GM12878 (cell line): ENCODE measurements at regions not wholly inside any gene's neighbourhood (a gene's known extent, or its start where the extent isn't known, plus 50 kb on each side); places are given as distances from the start of the nearest gene placed in this dataset.

Experiments
- ATAC-seq: fragments of 200-7000 bp; cut with Tn5 transposase; 3 replicates; pipeline ENCODE4 v1.9.1; 2020; ENCODE audit warnings: mild to moderate bottlenecking, moderate library complexity
- BruUV-seq: library from RNA; stranded (reverse); fragments of 400-500 nt; replicated peaks from 2 replicates; lab custom pipeline; 2021; lab: Mats Ljungman, UMichigan
- CTCF ChIA-PET: fragments of 300-600 bp; sonication (Branson Sonifier 250); formaldehyde crosslinking; extraction: SDS; loops from one replicate; lab custom pipeline; 2021; ENCODE audit warnings: inconsistent platforms; lab: Yijun Ruan, JAX
- POLR2A ChIA-PET: fragments of 350-600 bp; formaldehyde crosslinking; extraction: SDS; loops from one replicate; lab custom pipeline; 2021; ENCODE audit warnings: inconsistent platforms; lab: Charles Lee
- RAD21 ChIA-PET: fragments of 300-600 bp; sonication (Branson Sonifier 250); formaldehyde crosslinking; loops from one replicate; lab custom pipeline; 2023; ENCODE audit warnings: antibody characterized with exemption; ENCODE audit not compliant: unreplicated experiment; lab: Charles Lee
- SMC1A ChIA-PET: fragments of 300-600 bp; sonication (Branson Sonifier 250); formaldehyde crosslinking; loops from one replicate; lab custom pipeline; 2023; ENCODE audit not compliant: unreplicated experiment, uncharacterized antibody; lab: Charles Lee
- DNase-seq: peaks from one replicate; pipeline ENCODE4 v3.0.0-alpha.2; 2011; ENCODE audit warnings: low read depth, low spot score
- FAIRE-seq: peaks from 3 replicates; lab custom pipeline; 2011; peaks lifted over from hg19 to GRCh38; lab: Jason Lieb, UNC
- H2AFZ ChIP-seq: 2 replicates; pipeline ENCODE4 v1.6.0; 2011; ENCODE audit warnings: low read depth, low read length, control low read depth; ENCODE audit not compliant: control insufficient read depth
- H3K27ac ChIP-seq: 2 replicates; pipeline ENCODE4 v1.5.1; 2011; ENCODE audit warnings: control low read depth; ENCODE audit not compliant: control insufficient read depth, insufficient read depth
- H3K27me3 ChIP-seq, 2 experiments: replicated peaks in 1 of 2; 2 replicates each; pipeline versions ENCODE4 v1.6.0 to v1.6.1; 2011; ENCODE audit warnings: low read length in 1 of 2; ENCODE audit not compliant: control insufficient read depth in 2 of 2, insufficient read depth in 2 of 2
- H3K36me3 ChIP-seq, 2 experiments: 2 replicates each; pipeline ENCODE4 v1.5.1; 2011; ENCODE audit warnings: low read length in 1 of 2; ENCODE audit not compliant: control insufficient read depth in 2 of 2, insufficient read depth in 2 of 2
- H3K4me1 ChIP-seq: 2 replicates; pipeline ENCODE4 v1.6.1; 2011; ENCODE audit warnings: mild to moderate bottlenecking, low read length, moderate library complexity, mixed read lengths; ENCODE audit not compliant: control insufficient read depth, insufficient read depth
- H3K4me2 ChIP-seq: 2 replicates; pipeline ENCODE4 v1.6.0; 2011; ENCODE audit warnings: control low read depth; ENCODE audit not compliant: control insufficient read depth, insufficient read depth
- H3K4me3 ChIP-seq: fragments of 200-600 bp; sonication (generic); 2 replicates; pipeline ENCODE4 v1.5.1; 2016
- H3K79me2 ChIP-seq: 2 replicates; pipeline ENCODE4 v1.6.0; 2011; ENCODE audit warnings: low read length; ENCODE audit not compliant: control insufficient read depth, insufficient read depth
- H3K9ac ChIP-seq: 2 replicates; pipeline ENCODE4 v1.8.0; 2011; ENCODE audit warnings: low read length, control low read depth, mixed read lengths; ENCODE audit not compliant: control insufficient read depth, insufficient read depth
- H3K9me3 ChIP-seq: replicated peaks from 3 replicates; pipeline ENCODE4 v1.5.1; 2011; ENCODE audit warnings: mild to moderate bottlenecking, low read length; ENCODE audit not compliant: control insufficient read depth, insufficient read depth
- H4K20me1 ChIP-seq: 2 replicates; pipeline ENCODE4 v1.6.0; 2011; ENCODE audit not compliant: control insufficient read depth, insufficient read depth
- CBFB ChIP-seq: IDR thresholded peaks from 2 replicates; pipeline ENCODE4 v1.6.1; 2016; ENCODE audit warnings: antibody characterized with exemption, low read depth
- CEBPZ ChIP-seq: fragments of 150-350 bp; IDR thresholded peaks from 2 replicates; pipeline ENCODE4 v1.6.1; 2016; ENCODE audit warnings: low read depth, low read length
- KAT2A ChIP-seq: conservative IDR thresholded peaks from 2 replicates; pipeline ENCODE4 v1.6.1; 2011; ENCODE audit warnings: low read depth, low read length; ENCODE audit not compliant: control insufficient read depth
- NFIC ChIP-seq: IDR thresholded peaks from 2 replicates; pipeline ENCODE4 v1.6.1; 2012; ENCODE audit warnings: low read depth, mild to moderate bottlenecking, inconsistent platforms, low read length, moderate library complexity
- NFYA ChIP-seq: IDR thresholded peaks from 2 replicates; pipeline ENCODE4 v1.6.1; 2011; ENCODE audit warnings: low read depth, mild to moderate bottlenecking, low read length, improper control_type of control experiment, borderline replicate concordance
- NR2F1 ChIP-seq: fragments of 450-650 bp; conservative IDR thresholded peaks from 2 replicates; pipeline ENCODE4 v1.6.1; 2017; ENCODE audit warnings: mild to moderate bottlenecking
- POLR2AphosphoS5 ChIP-seq: IDR thresholded peaks from 2 replicates; pipeline ENCODE4 v1.6.1; 2011; ENCODE audit warnings: mild to moderate bottlenecking, low read length, inconsistent platforms
- RAD51 ChIP-seq: fragments of 450-650 bp; IDR thresholded peaks from 2 replicates; pipeline ENCODE4 v1.6.1; 2016; ENCODE audit warnings: moderate library complexity, mild to moderate bottlenecking, inconsistent platforms
- RFX5 ChIP-seq: IDR thresholded peaks from 2 replicates; pipeline ENCODE4 v1.6.1; 2011; ENCODE audit warnings: low read depth, low read length, improper control_type of control experiment
- SREBF2 ChIP-seq: IDR thresholded peaks from 2 replicates; pipeline ENCODE4 v1.6.1; 2012; ENCODE audit warnings: mild to moderate bottlenecking, low read length
- TAF1 ChIP-seq: IDR thresholded peaks from 2 replicates; pipeline ENCODE4 v1.6.1; 2011; ENCODE audit warnings: mild to moderate bottlenecking, low read depth, low read length, borderline replicate concordance
- TARDBP ChIP-seq: IDR thresholded peaks from 2 replicates; pipeline ENCODE4 v1.6.1; 2016; ENCODE audit warnings: borderline replicate concordance
- ZSCAN29 ChIP-seq: fragments of 450-650 bp; IDR thresholded peaks from 2 replicates; pipeline ENCODE4 v1.6.1; 2017; ENCODE audit warnings: mild to moderate bottlenecking, moderate library complexity
- WGBS: methylation state at CpG from one replicate; pipeline ENCODE4 v1.1.6; 2016; ENCODE audit warnings: low lambda C conversion rate; ENCODE audit not compliant: insufficient replicate concordance, insufficient coverage; ENCODE audit errors: missing lambda C conversion rate; 5-methylcytosine and 5-hydroxymethylcytosine counted together
- in situ Hi-C: fragments of 300-500 bp; cut with MboI; formaldehyde crosslinking; loops from 9 replicates; pipeline ENCODE4 v1.14.3; 2018; ENCODE audit warnings: mixed read lengths
- intact Hi-C: fragments of 100-400 bp; cut with micrococcal nuclease; formaldehyde crosslinking; loops from one replicate; pipeline ENCODE4 v1.14.2; 2022; ENCODE audit not compliant: unreplicated experiment

- no TSS peak for BruUV-seq
- no peaks in the 10 kb centered on the region for H3K4me1 ChIP-seq
- no peak overlapping the region for H3K4me2 ChIP-seq
- no peak overlapping the region for H2AFZ ChIP-seq
- no peaks in the 10 kb centered on the region for H3K9me3 ChIP-seq
- TF ChIP-seq RFX5 = no peak
- TF ChIP-seq RAD51 = no peak
- TF ChIP-seq POLR2AphosphoS5 = no peak
- no peak for TF ChIP-seq TAF1
- TF ChIP-seq NFYA = no peak
- no peak for TF ChIP-seq NFIC
- TF ChIP-seq CEBPZ = no peak
- TF ChIP-seq NR2F1 = no peak
- TF ChIP-seq KAT2A = no peak
- TF ChIP-seq CBFB = no peak
- no peak for TF ChIP-seq ZSCAN29
- no peak for TF ChIP-seq TARDBP
- TF ChIP-seq SREBF2 = no peak
- TF ChIP-seq, all 136 proteins: peak for 0
- WGBS = 13% methylated on average over 3 of the region's 3 CpGs
- no peak overlapping the region for H3K4me3 ChIP-seq
- in situ Hi-C loops (no loop called here), intact Hi-C loops (no loop called here)
- no peak for FAIRE-seq
- H3K9ac ChIP-seq = no peak overlapping the region
- no peak for ATAC-seq
- CTCF ChIA-PET = no interaction called here
- H3K36me3 ChIP-seq = no peaks in the 10 kb centered on the region
- H3K27me3 ChIP-seq = no peaks in the 10 kb centered on the region; a peak in 1 of 4 replicates
- POLR2A ChIA-PET = no interaction called here
- RAD21 ChIA-PET = no interaction called here
- H4K20me1 ChIP-seq = no peaks in the 10 kb centered on the region
- H3K27ac ChIP-seq = no peak overlapping the region
- no peak for DNase-seq
- no peaks in the 10 kb centered on the region for H3K79me2 ChIP-seq
- SMC1A ChIA-PET = no interaction called here
Measured at GRCh38 chr1:60888126-60888525, 194.2 kb upstream of the NFIA start.
